ENCODE measurements at regions not wholly inside any gene's neighbourhood (a gene's known extent, or its start where the extent isn't known, plus 50 kb on each side); places are given as distances from the start of the nearest gene placed in this dataset.

- no peak for TF ChIP-seq CTCF (conservative IDR thresholded peaks at IDR 0.05; ENCODE audit: low read length)
- no peak for TF ChIP-seq EZH2phosphoT487 (IDR thresholded peaks at IDR 0.05; ENCODE audit: borderline replicate concordance, low read depth, low read length)
These were observed 76.0 kb upstream of the CAPRIN2 start for GRCh38 chr12:30830751-30831150.
